ENCODE measurements at regions not wholly inside any gene's neighbourhood (a gene's known extent, or its start where the extent isn't known, plus 50 kb on each side); places are given as distances from the start of the nearest gene placed in this dataset.

- TF ChIP-seq CTCF (IDR thresholded peaks at IDR 0.05) (no peak), POLR2A (IDR thresholded peaks at IDR 0.05) (no peak)
Observed at GRCh38 chr7:9869566-9869965, 1104.1 kb upstream of the PHF14 start.
